GM10266 (cell line): ENCODE measurements at regions not wholly inside any gene's neighbourhood (a gene's known extent, or its start where the extent isn't known, plus 50 kb on each side); places are given as distances from the start of the nearest gene placed in this dataset.

ENCODE experiments used
- DNase-seq: peaks from one replicate; pipeline ENCODE4 v3.0.0; 2012; ENCODE audit errors: extremely low spot score
- TF ChIP-seq, protein P1 (sequence below): IDR thresholded peaks from 2 replicates; pipeline ENCODE4 v1.5.1; 2012; ENCODE audit warnings: mild to moderate bottlenecking, low read depth; ENCODE audit not compliant: control insufficient read depth, insufficient read depth; ENCODE audit errors: missing control alignments

DNA sequence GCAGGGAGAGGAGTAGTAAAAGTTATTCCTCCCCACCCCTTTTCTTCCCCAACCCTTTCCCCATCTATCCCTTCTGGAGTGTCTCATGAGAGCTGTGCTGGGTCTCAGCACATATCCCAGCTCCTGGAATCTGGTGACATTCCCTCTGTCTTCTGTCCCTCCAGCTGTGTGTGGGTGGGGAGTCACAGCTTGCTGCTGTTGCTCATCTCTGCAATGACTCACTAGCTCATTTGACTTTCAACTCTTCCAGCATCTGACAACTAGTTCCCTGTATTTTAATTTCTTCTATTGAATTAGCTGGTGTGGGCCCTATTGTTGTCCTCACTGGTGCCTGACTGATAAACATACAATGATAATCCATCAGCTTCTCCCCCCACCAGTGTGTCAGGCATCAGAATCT lies 198.9 kb upstream of the AUTS2 start:
- TF ChIP-seq, protein P1, sequence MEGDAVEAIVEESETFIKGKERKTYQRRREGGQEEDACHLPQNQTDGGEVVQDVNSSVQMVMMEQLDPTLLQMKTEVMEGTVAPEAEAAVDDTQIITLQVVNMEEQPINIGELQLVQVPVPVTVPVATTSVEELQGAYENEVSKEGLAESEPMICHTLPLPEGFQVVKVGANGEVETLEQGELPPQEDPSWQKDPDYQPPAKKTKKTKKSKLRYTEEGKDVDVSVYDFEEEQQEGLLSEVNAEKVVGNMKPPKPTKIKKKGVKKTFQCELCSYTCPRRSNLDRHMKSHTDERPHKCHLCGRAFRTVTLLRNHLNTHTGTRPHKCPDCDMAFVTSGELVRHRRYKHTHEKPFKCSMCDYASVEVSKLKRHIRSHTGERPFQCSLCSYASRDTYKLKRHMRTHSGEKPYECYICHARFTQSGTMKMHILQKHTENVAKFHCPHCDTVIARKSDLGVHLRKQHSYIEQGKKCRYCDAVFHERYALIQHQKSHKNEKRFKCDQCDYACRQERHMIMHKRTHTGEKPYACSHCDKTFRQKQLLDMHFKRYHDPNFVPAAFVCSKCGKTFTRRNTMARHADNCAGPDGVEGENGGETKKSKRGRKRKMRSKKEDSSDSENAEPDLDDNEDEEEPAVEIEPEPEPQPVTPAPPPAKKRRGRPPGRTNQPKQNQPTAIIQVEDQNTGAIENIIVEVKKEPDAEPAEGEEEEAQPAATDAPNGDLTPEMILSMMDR: no peak
- DNase-seq: no peak

DNA sequence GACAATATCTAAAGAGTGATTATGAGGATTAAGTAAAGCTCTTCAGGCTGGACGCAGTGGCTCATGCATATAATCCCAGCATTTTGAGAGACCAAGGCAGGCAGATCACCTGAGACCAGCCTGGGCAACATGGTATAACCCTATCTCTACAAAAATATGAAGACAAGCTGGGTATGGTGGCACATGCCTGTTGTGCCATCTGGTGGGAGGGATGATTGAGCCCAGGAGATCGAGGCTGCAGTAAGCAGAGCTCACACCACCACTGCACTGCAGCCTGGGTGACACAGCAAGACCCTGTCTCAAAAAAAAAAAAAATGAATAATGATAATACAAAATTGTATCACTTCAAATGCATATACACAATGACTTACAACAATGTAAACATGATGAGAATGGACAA lies 195.6 kb upstream of the AUTS2 start:
- TF ChIP-seq, protein P1: no peak
- no peak for DNase-seq

DNA sequence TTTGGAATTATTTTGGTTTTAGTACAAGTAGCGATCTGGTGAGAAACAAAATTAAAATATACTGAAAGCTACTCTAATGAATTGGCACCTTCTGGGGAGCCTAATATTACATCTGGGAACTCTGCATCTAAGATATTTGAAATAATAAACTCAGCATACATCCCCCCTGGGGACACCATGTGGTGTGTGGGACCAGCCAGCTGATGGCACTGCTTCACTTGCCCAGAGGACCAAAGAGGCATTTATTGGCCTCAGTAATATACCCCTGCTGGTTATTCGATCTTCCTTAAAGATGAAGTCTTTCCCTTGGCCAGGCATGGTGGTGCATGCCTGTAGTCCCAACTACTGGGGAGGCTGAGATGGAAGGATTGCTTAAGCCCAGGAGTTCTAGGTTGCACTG lies 195.1 kb upstream of the AUTS2 start:
- TF ChIP-seq, protein P1: peak; percentile 20
- DNase-seq: no peak

DNA sequence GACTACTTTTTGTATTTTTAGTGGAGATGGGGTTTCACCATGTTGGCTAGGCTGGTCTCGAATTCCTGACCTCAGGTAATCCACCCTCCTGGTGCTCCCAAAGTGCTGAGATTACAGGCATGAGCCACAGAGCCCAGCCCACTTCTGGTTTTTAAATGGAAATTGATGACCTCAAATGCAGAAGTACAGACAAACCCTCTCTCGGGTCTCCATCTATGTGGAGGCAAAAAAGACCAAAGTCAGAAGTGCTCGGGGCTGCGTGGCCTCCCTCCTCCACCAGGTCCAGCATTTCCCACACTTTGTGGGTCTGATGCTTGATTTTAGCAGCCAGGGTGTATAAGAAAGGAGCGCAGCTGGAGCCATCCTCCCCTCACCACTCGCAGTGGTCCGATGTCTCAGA lies 187.3 kb upstream of the AUTS2 start:
- no peak for DNase-seq
- TF ChIP-seq, protein P1: no peak

- DNase-seq: no peak
- TF ChIP-seq, protein P1: no peak
These were observed 186.8 kb upstream of the AUTS2 start for GRCh38 chr7:69411466-69411865.

- peak; percentile 40 for DNase-seq
- TF ChIP-seq, protein P1: no peak
These were observed 185.7 kb upstream of the AUTS2 start for GRCh38 chr7:69412331-69413146.

- TF ChIP-seq, protein P1: no peak
- DNase-seq: no peak
These were observed 183.7 kb upstream of the AUTS2 start for GRCh38 chr7:69414555-69414954.
